Skeletal muscle tissue (tissue), 3 donors: ENCODE measurements at regions not wholly inside any gene's neighbourhood (a gene's known extent, or its start where the extent isn't known, plus 50 kb on each side); places are given as distances from the start of the nearest gene placed in this dataset.

Source experiments
- H3K27ac ChIP-seq: one replicate; pipeline ENCODE4 v1.7.0; 2013; ENCODE audit warnings: mild to moderate bottlenecking, low read depth, low read length, inconsistent platforms
- H3K27me3 ChIP-seq, 3 donors: one replicate each; pipeline ENCODE4 v1.7.0; 2013; ENCODE audit warnings: low read length in 3 of 3; ENCODE audit not compliant: control insufficient read depth in 3 of 3, insufficient read depth in 3 of 3
- H3K36me3 ChIP-seq, 3 donors: one replicate each; pipeline ENCODE4 v1.7.0; 2013; ENCODE audit warnings: low read length in 3 of 3; ENCODE audit not compliant: control insufficient read depth in 3 of 3, insufficient read depth in 3 of 3
- H3K4me1 ChIP-seq, 3 donors: one replicate each; pipeline ENCODE4 v1.7.0; 2013; ENCODE audit warnings: low read length in 3 of 3, mild to moderate bottlenecking in 3 of 3; ENCODE audit not compliant: control insufficient read depth in 3 of 3, insufficient read depth in 3 of 3
- H3K4me3 ChIP-seq, 3 donors: one replicate each; pipeline ENCODE4 v1.7.0; 2013; ENCODE audit warnings: low read length in 3 of 3
- H3K9ac ChIP-seq, 3 donors: one replicate each; pipeline ENCODE4 v1.7.0; 2013; ENCODE audit warnings: low read length in 3 of 3, mild to moderate bottlenecking in 3 of 3, moderate library complexity in 2 of 3, low read depth in 1 of 3
- H3K9me3 ChIP-seq, 3 donors: one replicate each; pipeline ENCODE4 v1.7.0; 2013; ENCODE audit warnings: low read length in 3 of 3; ENCODE audit not compliant: control insufficient read depth in 3 of 3
- donor health status: Osteomylitis.

DNA sequence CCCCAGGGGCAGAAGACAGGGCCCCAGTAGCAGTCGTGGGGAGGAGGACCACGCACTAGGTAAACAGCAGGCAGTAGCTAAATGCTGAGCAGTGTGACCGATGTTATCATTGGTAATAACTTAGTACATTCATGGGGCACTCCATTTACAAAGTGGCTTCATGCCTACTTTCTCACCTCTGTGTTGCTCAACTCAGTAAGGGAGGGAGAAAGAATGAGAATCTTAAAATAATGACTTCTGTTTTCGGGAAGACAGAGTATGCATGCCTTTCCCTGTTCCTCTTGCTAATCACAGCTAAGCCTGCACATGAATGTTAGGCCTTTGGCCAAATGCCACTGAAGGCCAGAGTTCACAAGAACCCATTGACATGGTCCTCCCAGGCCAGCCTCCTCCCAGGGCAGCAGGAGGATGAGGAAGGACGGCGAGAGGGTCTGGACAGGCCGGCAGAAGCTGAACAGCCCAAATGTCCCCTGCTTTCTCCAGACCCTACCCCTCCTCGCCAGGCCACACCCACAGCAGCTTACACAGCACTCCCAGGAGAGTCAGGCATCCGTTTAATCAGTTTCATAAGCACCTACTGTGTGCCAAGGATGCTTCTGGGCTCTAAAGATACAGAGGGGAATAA is 183.4 kb downstream of the ANKRD60 start:
- H3K27me3 ChIP-seq: peaks cover 0 to 3% (median 0%) of the 10 kb centered on the region in 3 donors
- no peaks in the 10 kb centered on the region for H3K36me3 ChIP-seq
- no peak overlapping the region for H3K4me3 ChIP-seq
- H3K27ac ChIP-seq: no peak overlapping the region
- no peak overlapping the region for H3K9ac ChIP-seq
- H3K9me3 ChIP-seq: no peaks in the 10 kb centered on the region
- peaks cover 0 to 6% (median 5%) of the 10 kb centered on the region in 3 donors for H3K4me1 ChIP-seq

DNA sequence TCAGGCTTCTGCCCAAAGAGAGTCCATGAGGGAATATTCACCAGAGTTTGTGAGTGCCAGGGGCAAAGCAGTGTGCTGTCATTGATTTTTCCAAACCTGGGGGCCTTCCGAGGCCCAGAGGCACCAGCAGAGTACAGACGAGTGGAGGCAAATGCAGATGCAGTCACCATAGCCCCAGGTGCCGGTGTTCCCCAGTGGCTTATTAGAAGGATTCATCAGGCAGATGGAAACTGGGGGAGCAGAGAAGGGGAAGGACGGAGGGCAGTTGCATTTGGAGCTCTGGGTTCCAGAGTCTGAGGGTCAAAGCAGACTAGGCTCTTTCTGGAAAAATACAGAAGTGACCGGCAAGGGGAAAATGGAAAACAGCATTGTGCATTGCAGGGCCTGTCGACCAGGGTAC is 184.2 kb downstream of the ANKRD60 start:
- H3K27ac ChIP-seq: no peak overlapping the region
- H3K4me1 ChIP-seq: peaks cover 0 to 6% (median 5%) of the 10 kb centered on the region in 3 donors
- no peak overlapping the region for H3K9ac ChIP-seq
- no peak overlapping the region for H3K4me3 ChIP-seq
- no peaks in the 10 kb centered on the region for H3K36me3 ChIP-seq
- H3K27me3 ChIP-seq: peaks cover 0 to 8% (median 2%) of the 10 kb centered on the region in 3 donors
- H3K9me3 ChIP-seq: no peaks in the 10 kb centered on the region

DNA sequence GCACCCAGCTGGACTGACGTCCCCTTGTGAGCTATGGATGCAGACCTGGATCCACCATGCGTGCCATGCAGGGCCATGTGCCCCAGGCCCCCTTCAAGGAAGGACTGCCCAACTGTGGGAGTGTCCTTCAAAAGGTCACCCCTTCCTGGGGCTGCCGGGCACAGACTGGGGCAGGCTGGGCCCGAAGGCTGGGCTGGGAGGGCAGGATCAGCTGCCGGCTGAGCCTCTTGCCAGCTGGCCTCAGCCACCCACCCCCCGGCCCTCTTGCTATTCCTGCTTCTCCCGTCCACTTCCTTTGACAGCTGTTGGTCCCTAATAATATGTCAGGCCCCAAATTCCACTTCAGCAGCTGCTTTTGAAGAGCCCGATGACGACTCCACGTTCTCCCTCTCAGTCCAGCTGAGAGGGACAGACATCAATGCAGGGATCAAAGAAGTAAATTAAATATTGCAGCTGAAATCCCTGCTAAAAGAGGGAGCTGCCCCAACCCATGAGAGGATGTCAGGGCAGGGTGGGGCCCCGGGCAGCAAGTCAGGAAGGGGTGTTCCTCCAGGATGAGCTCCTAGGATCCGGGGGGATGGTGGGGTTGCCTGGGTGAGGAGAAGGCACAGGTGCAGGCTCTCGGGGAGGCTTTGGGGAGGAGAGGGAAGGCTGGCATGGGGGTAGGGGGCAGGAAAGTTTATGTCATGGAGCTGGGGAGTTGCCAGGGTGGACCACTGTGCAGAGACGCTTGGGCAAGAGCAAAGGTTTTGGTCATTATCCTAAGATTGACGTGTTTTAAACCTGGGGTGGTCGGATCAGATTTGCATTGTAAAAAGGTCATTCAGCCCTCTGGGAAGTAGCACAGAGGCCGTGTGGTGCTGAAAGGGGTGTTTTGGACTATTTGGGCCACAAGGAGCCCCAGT is 185.0 kb downstream of the ANKRD60 start:
- no peak overlapping the region for H3K4me3 ChIP-seq
- H3K9me3 ChIP-seq: no peaks in the 10 kb centered on the region
- no peak overlapping the region for H3K9ac ChIP-seq
- no peak overlapping the region for H3K27ac ChIP-seq
- no peaks in the 10 kb centered on the region for H3K36me3 ChIP-seq
- peaks cover 0 to 11% (median 3%) of the 10 kb centered on the region in 3 donors for H3K27me3 ChIP-seq
- H3K4me1 ChIP-seq: peaks cover 0 to 9% (median 5%) of the 10 kb centered on the region in 3 donors

GRCh38 chr20:58042591-58042990 is 185.9 kb downstream of the ANKRD60 start:
- Histone ChIP-seq H3K27ac (no peak overlapping the region), H3K36me3 (no peaks in the 10 kb centered on the region), H3K9ac (no peak overlapping the region), H3K27me3 (peaks cover 3 to 15% (median 6%) of the 10 kb centered on the region in 3 donors), H3K9me3 (no peaks in the 10 kb centered on the region), H3K4me3 (no peak overlapping the region), H3K4me1 (peaks cover 0 to 7% (median 5%) of the 10 kb centered on the region in 3 donors)

DNA sequence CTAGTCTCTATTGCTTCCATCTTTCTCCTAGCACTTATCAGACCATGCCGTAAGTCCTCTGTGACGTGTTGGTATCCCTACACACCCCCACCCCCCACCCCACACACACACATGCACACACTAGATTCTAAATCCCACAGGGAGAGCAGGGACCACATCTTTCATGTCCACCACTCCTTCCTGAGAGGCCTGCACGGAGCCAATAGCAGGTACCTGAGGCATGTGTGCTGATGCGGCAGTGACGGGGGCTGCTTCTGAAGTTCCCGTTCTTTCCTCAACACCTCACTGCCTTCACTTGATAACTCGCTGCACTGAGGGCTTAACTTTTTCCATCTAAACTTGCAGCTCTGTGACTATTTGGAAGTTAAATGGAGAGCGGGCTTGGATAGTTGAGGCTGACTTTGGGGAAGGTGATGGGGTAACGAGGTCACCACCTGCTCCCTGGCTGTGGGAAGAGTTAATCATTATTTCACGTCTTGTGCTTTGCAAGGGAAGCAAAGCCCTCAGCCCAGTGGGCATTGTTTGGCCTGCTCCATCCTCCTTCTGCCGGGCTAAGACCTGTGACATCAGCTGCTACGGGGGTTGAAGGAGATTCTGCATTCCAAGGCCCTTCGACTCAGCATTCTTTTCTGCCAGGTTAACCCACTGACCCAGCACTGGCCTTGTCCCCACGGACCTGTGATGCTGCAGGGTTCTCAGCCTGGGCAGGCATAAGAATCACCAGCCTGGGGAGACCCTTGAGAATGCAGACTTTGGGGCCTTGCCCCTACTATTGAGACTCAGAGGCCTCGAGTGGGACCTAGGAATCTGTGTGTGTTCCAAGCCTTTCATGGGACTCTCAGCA is 187.8 kb downstream of the ANKRD60 start:
- no peak overlapping the region for H3K27ac ChIP-seq
- H3K4me3 ChIP-seq: no peak overlapping the region
- H3K36me3 ChIP-seq: no peaks in the 10 kb centered on the region
- peaks cover 3 to 15% (median 6%) of the 10 kb centered on the region in 3 donors for H3K27me3 ChIP-seq
- peaks cover 0 to 7% (median 5%) of the 10 kb centered on the region in 3 donors for H3K4me1 ChIP-seq
- no peak overlapping the region for H3K9ac ChIP-seq
- H3K9me3 ChIP-seq: no peaks in the 10 kb centered on the region

DNA sequence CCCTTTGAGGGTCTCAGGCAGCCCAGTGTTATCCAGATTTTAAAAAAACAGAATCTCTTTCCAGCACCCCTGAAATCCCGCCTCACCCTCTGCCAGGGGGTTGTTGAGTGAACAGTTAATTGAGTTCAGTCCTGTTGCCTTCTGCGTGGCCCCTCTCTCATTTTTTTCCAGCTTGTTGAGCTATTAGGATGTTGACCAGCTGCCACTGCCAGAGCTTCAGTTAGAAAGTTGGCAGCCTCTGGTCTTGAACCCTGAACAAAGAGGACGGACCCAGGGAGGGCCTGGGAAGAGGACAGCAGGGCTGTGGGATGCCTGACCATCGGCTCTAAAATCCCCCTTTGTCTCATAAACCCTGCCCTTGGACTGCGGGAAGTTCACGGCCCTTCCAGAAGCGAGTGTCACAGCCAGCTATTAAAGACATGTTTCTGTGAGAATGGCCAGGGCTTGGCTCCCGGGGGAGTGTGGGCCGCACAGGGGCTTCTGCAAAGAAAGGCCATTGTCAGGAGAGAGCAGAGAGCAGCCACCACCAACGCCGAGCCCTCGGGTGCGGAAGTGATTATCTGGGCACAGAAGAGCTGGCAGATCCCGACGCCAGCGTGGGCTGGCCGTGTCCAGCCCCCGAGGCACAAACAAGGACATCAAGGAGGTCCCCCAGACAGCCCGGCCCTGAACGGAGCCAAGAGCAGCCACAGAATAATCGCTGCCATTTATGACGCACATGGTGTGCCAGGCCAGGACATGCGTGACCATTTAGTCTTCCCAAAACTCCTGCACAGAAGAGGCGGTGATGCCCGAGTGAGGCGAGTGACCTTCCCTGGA is 189.0 kb downstream of the ANKRD60 start:
- Histone ChIP-seq H3K27ac (no peak overlapping the region), H3K4me1 (peaks cover 0 to 5% (median 5%) of the 10 kb centered on the region in 3 donors)

GRCh38 chr20:58038123-58038654 is 190.3 kb downstream of the ANKRD60 start:
- H3K27ac ChIP-seq: no peak overlapping the region
- no peaks in the 10 kb centered on the region for H3K36me3 ChIP-seq
- H3K4me3 ChIP-seq: no peak overlapping the region
- no peaks in the 10 kb centered on the region for H3K9me3 ChIP-seq
- H3K9ac ChIP-seq: no peak overlapping the region
- peaks cover 3 to 12% (median 6%) of the 10 kb centered on the region in 3 donors for H3K27me3 ChIP-seq
- peaks cover 0 to 5% (median 5%) of the 10 kb centered on the region in 3 donors for H3K4me1 ChIP-seq

More for the DNA sequence above, 189.0 kb downstream of the ANKRD60 start:
- Histone ChIP-seq H3K9me3 (no peaks in the 10 kb centered on the region), H3K9ac (no peak overlapping the region), H3K27me3 (peaks cover 3 to 15% (median 6%) of the 10 kb centered on the region in 3 donors), H3K4me3 (no peak overlapping the region), H3K36me3 (no peaks in the 10 kb centered on the region)

DNA sequence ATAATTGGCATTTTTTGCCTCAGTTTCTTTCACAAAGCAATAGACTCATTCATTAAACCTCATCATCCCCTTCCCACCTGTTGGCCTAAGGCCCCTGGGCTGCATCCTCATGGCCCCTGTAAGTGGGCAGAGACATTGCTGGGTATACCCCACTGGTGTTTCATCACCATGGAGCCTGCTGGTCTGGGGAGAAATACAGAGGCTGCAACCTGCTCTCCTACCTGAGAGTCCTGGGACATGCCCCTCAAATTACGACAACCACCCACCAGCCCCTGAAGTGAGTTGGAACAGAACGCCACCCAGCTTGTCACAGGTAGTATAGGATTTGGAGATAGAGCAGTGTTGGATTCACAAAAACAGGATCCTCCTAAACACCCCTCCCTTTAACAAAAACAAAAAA is 190.8 kb downstream of the ANKRD60 start:
- Histone ChIP-seq H3K27me3 (peaks cover 3 to 12% (median 6%) of the 10 kb centered on the region in 3 donors), H3K4me3 (no peak overlapping the region), H3K4me1 (peaks cover 0 to 2% (median 0%) of the 10 kb centered on the region in 3 donors), H3K27ac (no peak overlapping the region), H3K9ac (no peak overlapping the region), H3K36me3 (no peaks in the 10 kb centered on the region), H3K9me3 (no peaks in the 10 kb centered on the region)

DNA sequence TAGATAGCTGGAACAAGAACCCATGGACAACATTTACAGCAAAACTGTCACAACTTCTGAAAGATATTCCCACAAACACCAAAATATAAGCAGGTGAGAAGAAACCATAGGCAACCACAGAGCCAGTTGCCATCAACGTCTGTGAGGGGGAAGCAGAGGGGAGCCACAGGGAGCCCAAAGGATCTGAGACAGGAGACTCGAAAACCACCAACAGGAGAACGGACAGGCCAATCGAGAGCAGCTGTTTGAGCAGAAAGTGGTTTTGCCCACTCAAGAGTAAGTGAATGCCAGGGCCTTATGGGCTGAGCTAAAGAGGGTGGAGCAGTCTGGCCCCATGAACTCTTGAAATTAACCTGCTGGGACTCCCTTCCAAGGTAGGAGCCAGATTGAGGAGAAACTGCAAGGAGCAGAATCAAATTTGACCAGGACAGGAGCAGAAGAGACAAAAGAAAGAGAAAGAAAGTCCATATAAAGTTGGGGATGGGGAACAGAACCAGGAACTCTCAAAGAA is 195.4 kb downstream of the ANKRD60 start:
- Histone ChIP-seq H3K9me3 (no peaks in the 10 kb centered on the region), H3K27me3 (peaks cover 1 to 6% (median 3%) of the 10 kb centered on the region in 3 donors), H3K27ac (no peak overlapping the region), H3K9ac (no peak overlapping the region), H3K4me1 (no peaks in the 10 kb centered on the region), H3K36me3 (no peaks in the 10 kb centered on the region), H3K4me3 (no peak overlapping the region)
